GM06990 (cell line): ENCODE measurements at regions not wholly inside any gene's neighbourhood (a gene's known extent, or its start where the extent isn't known, plus 50 kb on each side); places are given as distances from the start of the nearest gene placed in this dataset.

ENCODE experiments used
- DNase-seq: peaks from one replicate; pipeline ENCODE4 v3.0.0-alpha.2; 2011; ENCODE audit not compliant: insufficient read length; ENCODE audit errors: extremely low read depth
- H3K27me3 ChIP-seq: replicated peaks from 2 replicates; pipeline ENCODE4 v1.6.0; 2011; ENCODE audit warnings: low read length; ENCODE audit not compliant: control insufficient read depth, insufficient read depth
- H3K36me3 ChIP-seq: 2 replicates; pipeline ENCODE4 v1.5.1; 2011; ENCODE audit warnings: low read length; ENCODE audit not compliant: control insufficient read depth, insufficient read depth
- H3K4me3 ChIP-seq: replicated peaks from 2 replicates; pipeline ENCODE4 v1.5.1; 2011; ENCODE audit warnings: low read depth, mild to moderate bottlenecking, control low read depth, low read length
- CTCF ChIP-seq: IDR thresholded peaks from 2 replicates; pipeline ENCODE4 v1.5.1; 2011; ENCODE audit warnings: low read length, control low read depth, mild to moderate bottlenecking, inconsistent platforms; ENCODE audit not compliant: insufficient read depth, poor library complexity, severe bottlenecking

DNA sequence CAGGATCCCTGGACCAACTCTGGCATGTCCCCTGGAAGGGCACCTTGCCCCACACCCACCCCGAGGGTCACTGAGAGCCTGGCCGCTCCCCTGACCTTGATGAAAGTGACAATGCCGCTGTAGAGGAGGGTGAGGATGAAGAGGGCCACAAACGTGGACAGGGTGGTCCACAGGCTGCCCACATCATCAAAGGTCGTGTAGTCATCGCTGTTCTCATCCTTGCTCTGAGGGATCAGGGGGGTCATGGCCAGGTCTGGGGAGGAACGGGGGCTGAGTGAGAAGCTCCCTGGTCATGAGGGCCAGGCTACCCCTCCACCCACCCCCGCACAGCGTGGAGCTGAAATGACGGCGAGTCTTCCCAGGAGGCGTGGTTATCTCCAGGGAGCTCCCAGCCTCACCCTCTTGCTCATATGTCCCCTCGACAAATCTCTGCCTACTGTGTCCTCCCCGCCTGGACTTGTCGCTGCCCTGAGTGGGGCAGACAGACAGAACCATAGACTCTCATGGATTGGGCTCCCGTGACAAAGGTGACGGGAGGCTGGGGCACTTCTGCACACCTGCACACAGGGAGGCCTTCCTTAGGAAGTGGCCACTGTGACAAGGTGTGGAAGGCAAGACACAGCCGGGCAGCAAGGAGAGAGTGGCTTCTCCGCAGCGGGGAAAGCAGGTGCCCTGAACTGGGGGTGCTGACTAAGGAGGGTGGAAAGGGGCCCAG, 311.1 kb downstream of the TMEM121 start:
- no peak for TF ChIP-seq CTCF
- no peak for DNase-seq
- Histone ChIP-seq H3K27me3 (no peaks in the 10 kb centered on the region), H3K36me3 (no peaks in the 10 kb centered on the region), H3K4me3 (no peak overlapping the region)

DNA sequence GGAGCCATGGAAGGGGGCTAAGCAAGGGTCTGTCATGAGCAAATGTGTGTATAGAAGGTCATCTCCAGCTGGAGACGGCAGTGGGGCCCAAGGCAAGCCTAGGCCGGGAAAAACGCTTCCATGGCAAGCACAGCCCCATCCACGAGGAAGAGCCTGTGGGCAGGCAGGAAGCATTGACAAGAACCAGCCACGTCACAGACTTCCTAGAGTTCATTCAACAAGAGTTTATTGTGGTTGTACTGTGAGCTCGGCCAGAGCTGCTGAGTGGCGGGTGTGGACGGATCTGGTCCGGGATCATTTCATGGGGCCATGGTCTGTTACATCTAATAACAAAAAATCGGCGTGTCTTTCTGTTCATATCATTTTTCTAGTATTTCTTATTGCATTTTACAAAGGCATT, 311.7 kb downstream of the TMEM121 start:
- no peak for DNase-seq
- no peak overlapping the region for H3K4me3 ChIP-seq
- H3K36me3 ChIP-seq: no peaks in the 10 kb centered on the region
- no peaks in the 10 kb centered on the region for H3K27me3 ChIP-seq
- no peak for TF ChIP-seq CTCF

GRCh38 chr14:105838591-105839424, 312.4 kb downstream of the TMEM121 start:
- no peak for DNase-seq
- TF ChIP-seq CTCF: no peak
- Histone ChIP-seq H3K36me3 (no peaks in the 10 kb centered on the region), H3K4me3 (no peak overlapping the region), H3K27me3 (no peaks in the 10 kb centered on the region)

- TF ChIP-seq CTCF: no peak
- Histone ChIP-seq H3K4me3 (no peak overlapping the region), H3K27me3 (no peaks in the 10 kb centered on the region), H3K36me3 (no peaks in the 10 kb centered on the region)
- no peak for DNase-seq
Measured at GRCh38 chr14:105839425-105840265, 313.3 kb downstream of the TMEM121 start.

- TF ChIP-seq CTCF: no peak
- no peaks in the 10 kb centered on the region for H3K27me3 ChIP-seq
- no peak overlapping the region for H3K4me3 ChIP-seq
- no peaks in the 10 kb centered on the region for H3K36me3 ChIP-seq
- no peak for DNase-seq
Measured at GRCh38 chr14:105840266-105841021, 314.1 kb downstream of the TMEM121 start.
